ENCODE measurements at regions not wholly inside any gene's neighbourhood (a gene's known extent, or its start where the extent isn't known, plus 50 kb on each side); places are given as distances from the start of the nearest gene placed in this dataset.

DNA sequence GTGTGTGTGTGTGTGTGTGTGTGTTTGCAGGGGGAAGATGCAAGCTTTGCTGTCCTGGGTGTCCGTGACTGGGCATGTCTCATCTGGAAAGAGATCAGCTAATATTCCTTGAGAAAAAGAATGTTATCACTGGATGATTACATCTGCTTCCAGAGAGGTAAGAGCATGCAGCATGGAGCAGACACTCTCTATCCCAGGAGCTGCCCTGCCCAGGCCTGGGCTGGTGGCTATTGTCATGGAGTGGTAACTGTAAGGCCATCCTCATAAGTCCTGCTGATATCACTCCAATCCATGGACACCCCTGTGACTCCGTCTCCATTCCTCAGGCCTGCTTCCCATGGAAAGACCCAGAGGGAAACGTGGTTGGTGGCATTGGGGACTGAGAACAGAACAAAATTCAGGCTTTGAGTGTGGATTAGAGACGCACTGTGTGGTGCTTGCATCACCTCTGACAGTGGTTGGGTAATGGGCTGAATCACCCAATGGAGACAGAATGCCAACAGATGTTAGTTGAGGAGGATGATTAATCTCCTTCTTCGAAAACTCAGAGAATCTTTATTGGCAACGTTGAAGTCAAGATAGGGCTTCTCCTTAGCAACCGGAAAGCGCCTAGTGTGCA, 52.0 kb upstream of the KCNIP1 start:
- peak in 1 of 3 donors; percentile 25 for DNase-seq
- Histone ChIP-seq H3K9me3 (ENCODE audit: control extremely low read depth in 1 of 5, control insufficient read depth in 4 of 5, insufficient read depth in 2 of 5, low read depth in 1 of 5, low read length in 4 of 5) (peaks cover 0 to 11% (median 4%) of the 10 kb centered on the region in 5 experiments), H3K4me3 (ENCODE audit: control insufficient read depth in 1 of 7, extremely low read depth in 1 of 7, insufficient read depth in 4 of 7, low read depth in 2 of 7, low read length in 6 of 7) (no peak overlapping the region), H3K27me3 (replicated peaks in 2 of 5; ENCODE audit: control insufficient read depth in 4 of 5, insufficient read depth in 5 of 5, low read length in 4 of 5) (no peaks in the 10 kb centered on the region), H3K27ac (ENCODE audit: insufficient read depth in 1 of 2, low read depth in 1 of 2, low read length in 2 of 2, poor library complexity in 1 of 2, severe bottlenecking in 2 of 2) (no peak overlapping the region), H3K36me3 (ENCODE audit: control insufficient read depth in 4 of 4, insufficient read depth in 4 of 4, low read length in 3 of 4) (no peaks in the 10 kb centered on the region), H3K4me1 (ENCODE audit: control extremely low read depth in 1 of 4, control insufficient read depth in 4 of 4, insufficient read depth in 4 of 4, low read length in 3 of 4) (peaks cover 0 to 5% (median 2%) of the 10 kb centered on the region in 4 experiments)
- CTCF ChIA-PET: interaction anchor here (0.8 to 1.8 kb wide), 2 partner anchors 17 to 146 kb away, joined by 3 to 6 read pairs; no protein-coding TSS in a partner anchor
- POLR2A ChIA-PET: no interaction called here
- WGBS (ENCODE audit: insufficient coverage): 95% methylated on average over 6 of the region's 8 CpGs

- Histone ChIP-seq H3K4me1 (ENCODE audit: control extremely low read depth in 1 of 4, control insufficient read depth in 4 of 4, insufficient read depth in 4 of 4, low read length in 3 of 4) (peaks cover 0 to 6% (median 4%) of the 10 kb centered on the region in 4 experiments), H3K27ac (ENCODE audit: insufficient read depth in 1 of 2, low read depth in 1 of 2, low read length in 2 of 2, poor library complexity in 1 of 2, severe bottlenecking in 2 of 2) (no peak overlapping the region), H3K36me3 (ENCODE audit: control insufficient read depth in 4 of 4, insufficient read depth in 4 of 4, low read length in 3 of 4) (no peaks in the 10 kb centered on the region), H3K27me3 (replicated peaks in 2 of 5; ENCODE audit: control insufficient read depth in 4 of 5, insufficient read depth in 5 of 5, low read length in 4 of 5) (no peaks in the 10 kb centered on the region), H3K9me3 (ENCODE audit: control extremely low read depth in 1 of 5, control insufficient read depth in 4 of 5, insufficient read depth in 2 of 5, low read depth in 1 of 5, low read length in 4 of 5) (peaks cover 0 to 11% (median 4%) of the 10 kb centered on the region in 5 experiments), H3K4me3 (ENCODE audit: control insufficient read depth in 1 of 7, extremely low read depth in 1 of 7, insufficient read depth in 4 of 7, low read depth in 2 of 7, low read length in 6 of 7) (no peak overlapping the region)
- POLR2A ChIA-PET: no interaction called here
- 94% methylated on average over 8 of the region's 9 CpGs for WGBS (ENCODE audit: insufficient coverage)
- CTCF ChIA-PET: interaction anchor here (1.1 to 1.8 kb wide), 3 partner anchors 15 to 183 kb away, joined by 3 to 9 read pairs (median 6); no protein-coding TSS in a partner anchor
- no peak for DNase-seq
Measured at GRCh38 chr5:170450061-170450669, 53.7 kb upstream of the KCNIP1 start.

DNA sequence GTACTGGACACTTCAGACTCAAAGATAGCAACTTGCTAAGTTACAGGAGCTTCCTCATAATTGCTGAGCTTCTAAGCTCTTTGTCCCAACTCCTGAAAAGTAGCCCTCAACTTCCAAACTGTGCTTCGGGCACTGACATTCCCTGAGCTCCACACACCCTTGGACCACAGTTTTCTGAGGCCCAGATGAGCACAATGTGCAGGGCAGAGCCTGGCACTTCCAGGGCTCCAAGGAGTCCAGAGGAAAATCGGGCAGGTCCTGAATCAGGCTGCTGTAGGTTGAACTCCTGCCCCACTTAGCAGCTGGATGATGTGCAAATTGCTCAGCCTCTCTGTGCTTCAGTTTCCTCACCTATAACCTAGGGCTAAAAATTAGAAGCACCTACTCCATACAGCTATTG, 54.6 kb upstream of the KCNIP1 start:
- POLR2A ChIA-PET: no interaction called here
- Histone ChIP-seq H3K27me3 (replicated peaks in 2 of 5; ENCODE audit: control insufficient read depth in 4 of 5, insufficient read depth in 5 of 5, low read length in 4 of 5) (no peaks in the 10 kb centered on the region), H3K27ac (ENCODE audit: insufficient read depth in 1 of 2, low read depth in 1 of 2, low read length in 2 of 2, poor library complexity in 1 of 2, severe bottlenecking in 2 of 2) (no peak overlapping the region), H3K36me3 (ENCODE audit: control insufficient read depth in 4 of 4, insufficient read depth in 4 of 4, low read length in 3 of 4) (no peaks in the 10 kb centered on the region), H3K4me1 (ENCODE audit: control extremely low read depth in 1 of 4, control insufficient read depth in 4 of 4, insufficient read depth in 4 of 4, low read length in 3 of 4) (peaks cover 0 to 9% (median 8%) of the 10 kb centered on the region in 4 experiments), H3K4me3 (ENCODE audit: control insufficient read depth in 1 of 7, extremely low read depth in 1 of 7, insufficient read depth in 4 of 7, low read depth in 2 of 7, low read length in 6 of 7) (no peak overlapping the region), H3K9me3 (ENCODE audit: control extremely low read depth in 1 of 5, control insufficient read depth in 4 of 5, insufficient read depth in 2 of 5, low read depth in 1 of 5, low read length in 4 of 5) (peaks cover 0 to 11% (median 4%) of the 10 kb centered on the region in 5 experiments)
- DNase-seq: no peak
- WGBS (ENCODE audit: insufficient coverage): 100% methylated on average over 2 of the region's 2 CpGs
- CTCF ChIA-PET: interaction anchor here (1.0 to 1.8 kb wide), 2 partner anchors 14 to 18 kb away, joined by 3 to 9 read pairs; no protein-coding TSS in a partner anchor

DNA sequence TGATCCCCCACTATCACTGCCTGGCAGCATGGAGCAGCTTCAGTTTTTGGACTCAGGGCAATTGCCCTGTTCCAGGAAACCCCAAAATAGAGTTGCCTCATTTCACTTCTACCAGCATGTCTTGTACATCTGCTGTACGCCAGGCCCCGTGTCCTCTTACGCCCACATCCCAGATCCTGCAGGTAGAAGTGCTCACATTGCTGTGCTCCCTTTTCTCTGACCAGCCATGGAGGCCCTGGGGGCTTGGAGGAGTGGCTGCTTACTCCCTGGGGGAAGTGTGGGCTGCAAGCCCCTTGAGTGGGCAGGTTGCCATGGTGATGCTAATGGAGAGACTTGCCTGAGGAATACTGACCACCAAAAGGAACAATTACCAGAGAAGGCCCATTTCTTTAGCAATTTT, 55.6 kb upstream of the KCNIP1 start:
- DNase-seq: no peak
- Histone ChIP-seq H3K27me3 (replicated peaks in 2 of 5; ENCODE audit: control insufficient read depth in 4 of 5, insufficient read depth in 5 of 5, low read length in 4 of 5) (no peaks in the 10 kb centered on the region), H3K4me3 (ENCODE audit: control insufficient read depth in 1 of 7, extremely low read depth in 1 of 7, insufficient read depth in 4 of 7, low read depth in 2 of 7, low read length in 6 of 7) (no peak overlapping the region), H3K27ac (ENCODE audit: insufficient read depth in 1 of 2, low read depth in 1 of 2, low read length in 2 of 2, poor library complexity in 1 of 2, severe bottlenecking in 2 of 2) (no peak overlapping the region), H3K4me1 (ENCODE audit: control extremely low read depth in 1 of 4, control insufficient read depth in 4 of 4, insufficient read depth in 4 of 4, low read length in 3 of 4) (peaks cover 0 to 6% (median 5%) of the 10 kb centered on the region in 4 experiments), H3K36me3 (ENCODE audit: control insufficient read depth in 4 of 4, insufficient read depth in 4 of 4, low read length in 3 of 4) (no peaks in the 10 kb centered on the region), H3K9me3 (ENCODE audit: control extremely low read depth in 1 of 5, control insufficient read depth in 4 of 5, insufficient read depth in 2 of 5, low read depth in 1 of 5, low read length in 4 of 5) (peaks cover 0 to 11% (median 4%) of the 10 kb centered on the region in 5 experiments)
- CTCF ChIA-PET: interaction anchor here (0.8 to 1.8 kb wide), 2 partner anchors 13 to 21 kb away, joined by 3 to 9 read pairs; no protein-coding TSS in a partner anchor
- 85% methylated on average over 3 of the region's 3 CpGs for WGBS (ENCODE audit: insufficient coverage)
- POLR2A ChIA-PET: no interaction called here

- Histone ChIP-seq H3K4me3 (ENCODE audit: control insufficient read depth in 1 of 7, extremely low read depth in 1 of 7, insufficient read depth in 4 of 7, low read depth in 2 of 7, low read length in 6 of 7) (no peak overlapping the region), H3K36me3 (ENCODE audit: control insufficient read depth in 4 of 4, insufficient read depth in 4 of 4, low read length in 3 of 4) (no peaks in the 10 kb centered on the region), H3K9me3 (ENCODE audit: control extremely low read depth in 1 of 5, control insufficient read depth in 4 of 5, insufficient read depth in 2 of 5, low read depth in 1 of 5, low read length in 4 of 5) (peaks cover 0 to 11% (median 4%) of the 10 kb centered on the region in 5 experiments), H3K27me3 (replicated peaks in 2 of 5; ENCODE audit: control insufficient read depth in 4 of 5, insufficient read depth in 5 of 5, low read length in 4 of 5) (no peaks in the 10 kb centered on the region), H3K4me1 (ENCODE audit: control extremely low read depth in 1 of 4, control insufficient read depth in 4 of 4, insufficient read depth in 4 of 4, low read length in 3 of 4) (peaks cover 0 to 6% (median 5%) of the 10 kb centered on the region in 4 experiments), H3K27ac (ENCODE audit: insufficient read depth in 1 of 2, low read depth in 1 of 2, low read length in 2 of 2, poor library complexity in 1 of 2, severe bottlenecking in 2 of 2) (no peak overlapping the region)
- ChIA-PET CTCF (interaction anchor here (0.5 to 2.2 kb wide), 5 partner anchors 11 to 179 kb away, joined by 3 to 6 read pairs (median 3); no protein-coding TSS in a partner anchor), POLR2A (no interaction called here)
- DNase-seq: no peak
- WGBS (ENCODE audit: insufficient coverage): no CpG with 5 or more reads among the region's 2 CpGs
Measured at GRCh38 chr5:170446365-170446764, 57.2 kb upstream of the KCNMB1 start.

DNA sequence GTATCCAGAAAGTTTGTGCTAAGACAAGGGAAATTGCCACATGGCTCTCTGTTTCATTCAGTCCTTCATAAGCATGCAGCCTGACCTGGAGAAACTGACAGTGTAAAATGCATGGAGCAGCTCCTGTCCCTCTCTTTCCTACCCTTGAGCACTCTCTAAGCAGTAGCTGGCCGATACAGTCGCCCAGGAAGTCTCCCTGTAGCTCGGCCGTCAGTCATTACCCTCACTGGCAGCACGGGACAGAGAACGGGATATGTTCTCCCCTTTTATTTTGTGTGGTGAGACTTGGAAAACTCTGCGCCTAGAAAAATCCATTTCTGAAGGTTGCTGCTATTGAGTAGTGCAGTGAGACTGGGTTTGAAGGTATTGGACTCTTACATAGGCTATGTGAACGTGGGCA, 56.8 kb upstream of the KCNMB1 start:
- Histone ChIP-seq H3K9me3 (ENCODE audit: control extremely low read depth in 1 of 5, control insufficient read depth in 4 of 5, insufficient read depth in 2 of 5, low read depth in 1 of 5, low read length in 4 of 5) (peaks cover 0 to 11% (median 4%) of the 10 kb centered on the region in 5 experiments), H3K36me3 (ENCODE audit: control insufficient read depth in 4 of 4, insufficient read depth in 4 of 4, low read length in 3 of 4) (no peaks in the 10 kb centered on the region), H3K27ac (ENCODE audit: insufficient read depth in 1 of 2, low read depth in 1 of 2, low read length in 2 of 2, poor library complexity in 1 of 2, severe bottlenecking in 2 of 2) (no peak overlapping the region), H3K4me3 (ENCODE audit: control insufficient read depth in 1 of 7, extremely low read depth in 1 of 7, insufficient read depth in 4 of 7, low read depth in 2 of 7, low read length in 6 of 7) (no peak overlapping the region), H3K27me3 (replicated peaks in 2 of 5; ENCODE audit: control insufficient read depth in 4 of 5, insufficient read depth in 5 of 5, low read length in 4 of 5) (no peaks in the 10 kb centered on the region), H3K4me1 (ENCODE audit: control extremely low read depth in 1 of 4, control insufficient read depth in 4 of 4, insufficient read depth in 4 of 4, low read length in 3 of 4) (peaks cover 0 to 6% (median 5%) of the 10 kb centered on the region in 4 experiments)
- DNase-seq: no peak
- 100% methylated on average over 1 of the region's 8 CpGs for WGBS (ENCODE audit: insufficient coverage)
- ChIA-PET POLR2A (no interaction called here), CTCF (interaction anchor here (0.8 to 2.2 kb wide), 4 partner anchors 11 to 92 kb away, joined by 3 to 6 read pairs (median 4); no protein-coding TSS in a partner anchor)

All from common myeloid progenitor, CD34-positive (primary cell).